ENCODE measurements at regions not wholly inside any gene's neighbourhood (a gene's known extent, or its start where the extent isn't known, plus 50 kb on each side); places are given as distances from the start of the nearest gene placed in this dataset.
"Not testable (repeated sequence)": the region's sequence is repeated elsewhere in the genome, so short reads cannot be mapped to it uniquely, and the experiment has no call there.

- not testable (repeated sequence) for TF ChIP-seq SRSF1 (IDR thresholded peaks at IDR 0.05; ENCODE audit: low read depth, low read length); POLR2G (IDR thresholded peaks at IDR 0.05; ENCODE audit: low read depth, low read length); JUN (IDR thresholded peaks at IDR 0.05; ENCODE audit: borderline replicate concordance, low read depth, low read length); JUN (CRISPR knock-in tag; IDR thresholded peaks at IDR 0.05; ENCODE audit: borderline replicate concordance); PML (IDR thresholded peaks at IDR 0.05; ENCODE audit: low read length); SNAPC5 (CRISPR knock-in tag; IDR thresholded peaks at IDR 0.05); RFX1 (IDR thresholded peaks at IDR 0.05); MAX (CRISPR knock-in tag; IDR thresholded peaks at IDR 0.05); HEY1 (CRISPR knock-in tag; IDR thresholded peaks at IDR 0.05; ENCODE audit: borderline replicate concordance); FIP1L1 (IDR thresholded peaks at IDR 0.05; ENCODE audit: low read depth, low read length, poor library complexity, severe bottlenecking); BCLAF1 (IDR thresholded peaks at IDR 0.05; ENCODE audit: borderline replicate concordance in 1 of 2, control insufficient read depth in 1 of 2, low read depth in 2 of 2, low read length in 1 of 2); SRSF7 (optimal IDR thresholded peaks at IDR 0.05; ENCODE audit: low read depth, low read length); ZFX (CRISPR knock-in tag; IDR thresholded peaks at IDR 0.05); CXXC5 (CRISPR knock-in tag; IDR thresholded peaks at IDR 0.05)
Measured at GRCh38 chr21:27916326-27916725, 949.4 kb upstream of the ADAMTS5 start.
